GM20000 (cell line): ENCODE measurements at regions not wholly inside any gene's neighbourhood (a gene's known extent, or its start where the extent isn't known, plus 50 kb on each side); places are given as distances from the start of the nearest gene placed in this dataset.

Source experiments
- DNase-seq: peaks from one replicate; pipeline ENCODE4 v3.0.0; 2012; ENCODE audit warnings: low spot score
- TF ChIP-seq, protein P1 (sequence below): IDR thresholded peaks from 2 replicates; pipeline ENCODE4 v1.5.1; 2012; ENCODE audit warnings: mild to moderate bottlenecking, control low read depth; ENCODE audit errors: extremely low read depth, missing control alignments

DNA sequence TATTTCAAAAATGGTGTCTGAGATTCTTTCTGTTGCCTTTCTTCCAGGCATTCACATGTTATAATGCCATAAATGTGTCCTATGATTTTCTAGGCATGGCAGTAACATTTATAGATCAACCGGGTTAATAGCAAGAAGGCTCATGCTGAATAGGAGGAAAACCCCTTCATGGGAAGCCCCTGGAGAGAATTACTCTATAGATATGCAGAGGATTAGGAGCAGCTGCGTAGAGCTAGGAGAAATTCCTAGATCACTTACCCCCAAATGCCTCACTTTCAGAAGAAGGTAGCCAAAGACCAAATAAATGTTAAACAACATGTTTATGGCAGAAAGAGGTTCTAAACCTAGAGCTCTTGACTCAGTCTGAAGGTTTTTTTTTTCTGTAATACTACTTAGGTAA is 153.4 kb upstream of the CTNNA2 start:
- no peak for DNase-seq
- TF ChIP-seq, protein P1, sequence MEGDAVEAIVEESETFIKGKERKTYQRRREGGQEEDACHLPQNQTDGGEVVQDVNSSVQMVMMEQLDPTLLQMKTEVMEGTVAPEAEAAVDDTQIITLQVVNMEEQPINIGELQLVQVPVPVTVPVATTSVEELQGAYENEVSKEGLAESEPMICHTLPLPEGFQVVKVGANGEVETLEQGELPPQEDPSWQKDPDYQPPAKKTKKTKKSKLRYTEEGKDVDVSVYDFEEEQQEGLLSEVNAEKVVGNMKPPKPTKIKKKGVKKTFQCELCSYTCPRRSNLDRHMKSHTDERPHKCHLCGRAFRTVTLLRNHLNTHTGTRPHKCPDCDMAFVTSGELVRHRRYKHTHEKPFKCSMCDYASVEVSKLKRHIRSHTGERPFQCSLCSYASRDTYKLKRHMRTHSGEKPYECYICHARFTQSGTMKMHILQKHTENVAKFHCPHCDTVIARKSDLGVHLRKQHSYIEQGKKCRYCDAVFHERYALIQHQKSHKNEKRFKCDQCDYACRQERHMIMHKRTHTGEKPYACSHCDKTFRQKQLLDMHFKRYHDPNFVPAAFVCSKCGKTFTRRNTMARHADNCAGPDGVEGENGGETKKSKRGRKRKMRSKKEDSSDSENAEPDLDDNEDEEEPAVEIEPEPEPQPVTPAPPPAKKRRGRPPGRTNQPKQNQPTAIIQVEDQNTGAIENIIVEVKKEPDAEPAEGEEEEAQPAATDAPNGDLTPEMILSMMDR = no peak

DNA sequence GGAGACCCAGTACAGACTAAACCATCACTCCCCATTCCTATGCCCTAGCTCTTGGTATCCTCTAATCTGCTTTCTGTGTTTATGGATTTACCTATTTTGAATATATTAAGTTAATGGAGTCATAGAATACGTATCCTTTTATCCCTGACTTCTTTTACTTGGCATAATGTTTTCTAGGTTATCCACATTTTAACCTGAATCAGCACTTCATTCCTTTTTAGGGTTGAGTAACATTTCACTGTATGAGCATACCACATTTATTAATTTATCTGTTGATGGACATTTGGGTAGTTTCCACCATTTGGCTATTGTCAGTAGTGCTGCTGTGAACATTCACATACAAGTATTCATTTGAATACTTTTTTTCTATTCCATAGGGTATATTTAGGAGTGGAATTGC is 157.3 kb upstream of the CTNNA2 start:
- no peak for DNase-seq
- TF ChIP-seq, protein P1 = no peak

- DNase-seq = no peak
- TF ChIP-seq, protein P1 = no peak
Observed at GRCh38 chr2:79327460-79327859, 167.9 kb upstream of the REG3A start.

- TF ChIP-seq, protein P1 = no peak
- no peak for DNase-seq
Observed at GRCh38 chr2:79320871-79321270, 161.3 kb upstream of the REG3A start.

DNA sequence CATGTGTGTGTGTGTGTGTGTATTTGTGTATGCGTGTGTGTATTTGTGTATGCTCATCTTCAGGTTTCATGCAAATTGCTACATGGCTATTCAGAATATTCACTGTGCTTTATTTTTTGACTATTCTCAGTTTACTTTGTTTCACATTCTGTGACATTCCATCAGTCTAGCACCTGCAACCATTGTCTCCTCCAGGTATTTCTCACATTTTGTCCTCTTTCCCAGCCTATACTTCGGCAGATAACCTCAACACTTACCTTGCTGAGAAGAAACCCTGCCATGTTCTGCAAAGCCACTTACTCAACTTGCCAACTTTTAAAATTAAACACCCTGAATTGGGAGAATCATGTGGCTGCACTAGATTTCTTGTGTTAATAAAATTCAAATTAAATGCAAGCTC is 135.4 kb upstream of the REG3A start:
- no peak for DNase-seq

DNA sequence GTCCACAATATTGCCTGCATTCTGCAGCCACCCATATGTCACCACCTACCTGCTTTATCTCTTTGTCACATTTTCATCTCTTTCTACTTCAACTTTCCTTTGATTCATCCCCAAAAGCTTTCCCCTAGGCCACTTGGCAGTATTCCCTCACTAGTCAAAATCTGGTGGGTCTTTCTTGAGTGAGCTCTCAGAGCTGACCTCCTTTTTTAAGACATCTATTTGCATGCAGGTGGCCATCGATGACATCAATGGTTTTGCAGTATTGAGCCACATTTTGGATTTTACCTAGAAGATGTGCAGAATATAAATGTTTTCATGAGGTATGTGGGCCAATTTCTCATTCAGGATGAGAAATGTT is 133.4 kb upstream of the REG3A start:
- no peak for DNase-seq
- TF ChIP-seq, protein P1 = no peak

More for the DNA sequence above, 135.4 kb upstream of the REG3A start:
- TF ChIP-seq, protein P1 = no peak

- DNase-seq = no peak
- TF ChIP-seq, protein P1 = no peak
Observed at GRCh38 chr2:79292239-79292957, 132.8 kb upstream of the REG3A start.
